Aorta (tissue), 5 donors: ENCODE measurements at regions not wholly inside any gene's neighbourhood (a gene's known extent, or its start where the extent isn't known, plus 50 kb on each side); places are given as distances from the start of the nearest gene placed in this dataset.

Source experiments
- ATAC-seq: fragments of 200-7000 bp; cut with Tn5 transposase; one replicate; pipeline ENCODE4 v1.9.1; 2022; ENCODE audit warnings: moderate library complexity; ENCODE audit not compliant: low FRiP score
- DNase-seq, 2 donors: peaks; one replicate each; pipeline ENCODE4 v3.0.0-alpha.2; 2020
- H3K27ac ChIP-seq, 2 donors: one replicate each; pipeline ENCODE4 v1.5.1; 2013; ENCODE audit warnings: low read length in 2 of 2, mild to moderate bottlenecking in 2 of 2, moderate library complexity in 2 of 2, control low read depth in 1 of 2, inconsistent platforms in 1 of 2, low read depth in 1 of 2
- H3K27me3 ChIP-seq, 2 donors: one replicate each; pipeline ENCODE4 v1.6.1; 2013; ENCODE audit warnings: control low read depth in 1 of 2, low read length in 1 of 2, mild to moderate bottlenecking in 1 of 2, moderate library complexity in 1 of 2; ENCODE audit not compliant: insufficient read depth in 2 of 2, control insufficient read depth in 1 of 2
- H3K36me3 ChIP-seq, 2 donors: one replicate each; pipeline ENCODE4 v1.6.1; 2013; ENCODE audit warnings: control low read depth in 1 of 2, low read length in 1 of 2, mild to moderate bottlenecking in 1 of 2; ENCODE audit not compliant: insufficient read depth in 2 of 2, control insufficient read depth in 1 of 2
- H3K4me1 ChIP-seq, 2 donors: one replicate each; pipeline ENCODE4 v1.6.1; 2013; ENCODE audit warnings: low read length in 2 of 2, control low read depth in 1 of 2, mild to moderate bottlenecking in 1 of 2, moderate library complexity in 1 of 2; ENCODE audit not compliant: insufficient read depth in 2 of 2, control insufficient read depth in 1 of 2
- H3K4me3 ChIP-seq, 2 donors: one replicate each; pipeline ENCODE4 v1.5.1; 2013; ENCODE audit warnings: low read length in 2 of 2, control low read depth in 1 of 2, mild to moderate bottlenecking in 1 of 2
- H3K9me3 ChIP-seq: one replicate; pipeline ENCODE4 v1.6.1; 2013; ENCODE audit warnings: mild to moderate bottlenecking, low read length; ENCODE audit not compliant: control insufficient read depth
- whole genome bisulfite sequencing, 2 donors: extraction: QIAGEN DNeasy Blood & Tissue Kit; methylation state at CpG; one replicate each; pipeline ENCODE4 v1.1.7; 2013; 5-methylcytosine and 5-hydroxymethylcytosine counted together
- intact Hi-C, 2 donors: fragments of 100-400 bp; cut with DNase I; formaldehyde crosslinking; loops; one replicate each; pipeline versions ENCODE4 v1.14.2 to v1.15.0; 2022
- donor health status: healthy with polysubstance abuse.
- donor health status: Bipolar disorder and iron deficiency.
- donor health status: DM: no; HTN: no; CAD: no.
- donor health status: DM: no; HTN: no; CAD: no.
- donor health status: DM: yes; HTN: yes; CAD: no.

- no peak for DNase-seq
Measured at GRCh38 chr11:116073854-116074837, 569.9 kb upstream of the CADM1 start.

DNA sequence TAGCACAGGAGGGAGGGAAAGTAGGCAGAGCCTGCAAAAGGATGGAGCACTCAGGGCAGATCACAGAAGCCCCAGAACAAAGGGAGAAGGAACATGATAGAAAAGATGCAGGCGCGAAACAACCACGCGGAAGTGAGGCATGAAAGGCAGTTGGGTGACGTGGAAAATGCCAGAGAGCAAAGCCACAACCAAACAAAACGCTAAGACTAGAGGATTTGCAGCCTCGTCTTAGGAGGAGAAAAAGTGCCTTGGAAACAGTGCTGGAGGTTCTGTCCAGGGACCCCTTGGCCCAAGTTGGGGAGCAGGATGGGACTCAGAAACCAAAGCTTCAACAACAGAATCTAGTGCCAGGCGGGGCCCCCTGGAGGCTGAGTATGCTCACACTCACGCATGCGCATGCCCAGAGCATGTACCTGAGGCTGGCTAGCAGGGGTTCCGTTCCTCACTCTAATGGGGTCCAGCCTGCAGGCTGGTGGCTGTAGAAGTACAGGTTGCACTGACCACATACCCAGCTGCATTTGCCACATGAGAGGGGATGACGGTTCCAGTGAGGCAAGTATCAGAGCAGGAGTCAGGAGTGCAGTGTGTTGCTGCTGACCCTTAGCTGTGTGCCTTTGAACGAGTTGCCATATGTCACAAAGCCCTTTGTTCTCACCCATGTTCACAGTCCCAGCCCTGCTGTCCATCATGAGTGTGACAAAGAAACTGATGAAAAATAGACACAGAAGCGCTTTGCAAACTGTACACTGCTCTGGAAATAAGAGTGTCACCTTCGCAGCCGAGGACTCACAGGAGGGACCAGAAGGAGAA lies 568.6 kb upstream of the CADM1 start:
- Histone ChIP-seq H3K4me1 (no peaks in the 10 kb centered on the region), H3K4me3 (no peak overlapping the region), H3K36me3 (no peaks in the 10 kb centered on the region), H3K27ac (no peak overlapping the region), H3K27me3 (no peaks in the 10 kb centered on the region), H3K9me3 (peaks cover 1% of the 10 kb centered on the region)
- DNase-seq (no peak), ATAC-seq (no peak)
- 68 to 71% methylated on average over 16 of the region's 16 CpGs for WGBS, 2 donors
- intact Hi-C loops: no loop called here

More at GRCh38 chr11:116073854-116074837, 569.9 kb upstream of the CADM1 start:
- H3K36me3 ChIP-seq: no peaks in the 10 kb centered on the region
- H3K4me1 ChIP-seq: no peaks in the 10 kb centered on the region
- H3K9me3 ChIP-seq: no peaks in the 10 kb centered on the region
- 26 to 31% methylated on average over 18 of the region's 18 CpGs for WGBS, 2 donors
- H3K27me3 ChIP-seq: no peaks in the 10 kb centered on the region
- no peak overlapping the region for H3K27ac ChIP-seq
- intact Hi-C loops: no loop called here
- H3K4me3 ChIP-seq: no peak overlapping the region
- ATAC-seq: no peak

DNA sequence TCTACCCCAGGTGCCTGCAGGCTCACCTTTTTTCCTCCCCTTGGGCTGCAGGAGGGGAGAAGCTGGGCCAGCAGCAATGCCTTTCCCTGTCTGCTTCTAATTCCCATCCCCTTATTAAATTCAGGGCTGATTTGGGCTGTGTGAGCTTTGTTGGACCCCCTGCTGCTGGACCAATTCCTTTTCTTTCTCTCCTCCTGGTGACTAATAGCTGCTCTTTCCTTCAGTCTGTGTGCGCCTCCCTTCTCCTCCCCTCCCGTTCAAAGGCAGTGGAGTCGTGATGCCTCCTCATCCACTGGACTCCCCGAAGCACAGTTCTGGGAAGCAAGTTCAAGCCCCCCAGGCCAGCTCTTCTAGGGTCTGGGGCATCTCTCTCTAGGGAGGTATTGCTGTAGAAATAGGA lies 567.9 kb upstream of the CADM1 start:
- no peaks in the 10 kb centered on the region for H3K27me3 ChIP-seq
- WGBS, 2 donors: 44 to 54% methylated on average over 4 of the region's 4 CpGs
- H3K4me3 ChIP-seq: no peak overlapping the region
- H3K27ac ChIP-seq: no peak overlapping the region
- ATAC-seq: no peak
- DNase-seq: no peak
- intact Hi-C loops: no loop called here
- no peaks in the 10 kb centered on the region for H3K36me3 ChIP-seq
- no peaks in the 10 kb centered on the region for H3K4me1 ChIP-seq
- H3K9me3 ChIP-seq: peaks cover 1% of the 10 kb centered on the region

DNA sequence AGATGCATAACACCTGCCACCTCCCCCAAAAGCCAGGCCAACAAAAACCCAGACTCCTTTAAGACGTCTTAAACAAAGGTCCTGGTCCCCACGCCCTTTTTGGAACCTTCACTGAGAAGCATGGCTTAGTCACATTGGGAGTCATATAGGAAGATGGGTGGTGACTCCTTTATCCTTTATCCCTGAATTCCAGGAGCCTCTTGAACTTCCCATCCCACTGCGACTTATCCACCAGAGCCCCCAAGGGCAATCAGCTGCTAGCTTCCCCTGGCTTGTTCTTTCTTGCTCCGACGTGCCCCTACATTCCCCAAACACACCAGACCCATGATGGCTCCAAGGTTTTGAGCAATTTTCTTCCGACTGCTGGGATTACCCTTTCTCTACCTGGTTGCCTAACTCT lies 567.0 kb upstream of the CADM1 start:
- WGBS, 2 donors: 59 to 63% methylated on average over 6 of the region's 6 CpGs

DNA sequence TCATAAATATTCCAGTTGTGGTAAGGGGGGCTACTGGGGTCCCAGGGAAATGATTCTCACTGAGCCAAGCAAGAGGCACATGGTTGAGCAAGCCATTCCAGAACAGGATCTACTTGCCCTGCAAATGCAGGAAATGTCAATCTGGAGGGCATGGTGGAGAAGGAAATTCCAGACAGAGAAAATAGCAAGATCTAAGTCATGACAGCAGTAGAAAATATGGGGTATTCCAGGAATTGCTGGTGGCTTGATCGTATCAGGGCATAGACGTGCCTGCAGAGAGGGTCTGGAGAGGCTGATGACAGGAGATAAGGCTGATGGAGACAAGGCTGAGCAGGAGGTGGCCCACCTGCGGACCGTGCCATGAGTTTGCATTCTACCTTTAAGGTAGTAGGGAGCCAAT lies 566.3 kb upstream of the CADM1 start:
- no peaks in the 10 kb centered on the region for H3K4me1 ChIP-seq
- no peaks in the 10 kb centered on the region for H3K27me3 ChIP-seq
- H3K27ac ChIP-seq: no peak overlapping the region
- no peaks in the 10 kb centered on the region for H3K36me3 ChIP-seq
- peaks cover 1% of the 10 kb centered on the region for H3K9me3 ChIP-seq
- DNase-seq (no peak), ATAC-seq (no peak)
- 5 to 9% methylated on average over 4 of the region's 4 CpGs for WGBS, 2 donors
- intact Hi-C loops: no loop called here
- no peak overlapping the region for H3K4me3 ChIP-seq

More for the DNA sequence above, 567.0 kb upstream of the CADM1 start:
- H3K9me3 ChIP-seq: peaks cover 1% of the 10 kb centered on the region
- DNase-seq (no peak), ATAC-seq (no peak)
- H3K4me1 ChIP-seq: no peaks in the 10 kb centered on the region
- H3K4me3 ChIP-seq: no peak overlapping the region
- no peaks in the 10 kb centered on the region for H3K36me3 ChIP-seq
- H3K27me3 ChIP-seq: no peaks in the 10 kb centered on the region
- H3K27ac ChIP-seq: no peak overlapping the region
- intact Hi-C loops: no loop called here

DNA sequence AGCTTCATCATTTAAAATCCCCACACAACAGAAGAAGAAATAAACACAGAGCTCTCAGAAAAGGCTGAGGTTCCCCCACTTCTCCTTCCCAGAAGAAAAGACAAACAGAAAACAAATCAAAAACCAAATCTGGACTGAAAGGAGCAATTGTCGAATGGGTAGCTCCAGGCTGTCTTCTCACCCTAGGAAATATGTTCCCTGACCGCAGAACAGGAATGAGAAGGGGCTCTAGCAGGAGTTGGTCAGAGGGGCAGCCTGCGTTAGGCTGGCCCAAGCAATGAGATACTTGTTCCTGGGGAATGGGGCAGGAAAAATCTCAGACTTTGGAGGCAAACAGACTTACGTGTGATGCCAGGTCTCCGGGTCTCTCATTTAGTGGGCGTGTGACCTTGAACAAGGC lies 562.6 kb upstream of the CADM1 start:
- ATAC-seq: no peak
- WGBS, 2 donors: 77 to 79% methylated on average over 6 of the region's 6 CpGs
- intact Hi-C loops: no loop called here

DNA sequence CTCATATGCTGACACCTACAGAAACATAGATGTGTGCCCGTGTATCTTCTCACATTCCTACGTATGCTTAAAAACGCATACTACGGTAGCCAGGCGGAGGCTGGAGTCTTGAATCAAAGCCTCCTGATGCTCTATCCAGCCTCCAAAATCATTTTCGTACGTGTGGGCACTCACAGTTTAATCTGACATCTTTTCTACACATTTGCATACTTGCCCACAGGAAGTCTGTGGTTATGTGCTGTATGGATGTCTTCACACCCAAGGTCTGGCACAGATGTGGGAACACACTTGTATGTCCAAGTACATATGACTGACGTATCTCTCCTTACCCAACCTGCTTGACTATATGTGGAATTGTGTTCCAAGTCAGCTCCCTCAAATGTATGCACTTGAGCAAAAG lies 561.8 kb upstream of the CADM1 start:
- DNase-seq (no peak), ATAC-seq (no peak)
- H3K4me3 ChIP-seq: no peak overlapping the region
- no peaks in the 10 kb centered on the region for H3K27me3 ChIP-seq
- 85 to 88% methylated on average over 8 of the region's 8 CpGs for WGBS, 2 donors
- H3K9me3 ChIP-seq: peaks cover 1% of the 10 kb centered on the region
- no peaks in the 10 kb centered on the region for H3K36me3 ChIP-seq
- intact Hi-C loops: no loop called here
- no peaks in the 10 kb centered on the region for H3K4me1 ChIP-seq
- no peak overlapping the region for H3K27ac ChIP-seq

More for the DNA sequence above, 562.6 kb upstream of the CADM1 start:
- no peaks in the 10 kb centered on the region for H3K36me3 ChIP-seq
- no peaks in the 10 kb centered on the region for H3K27me3 ChIP-seq
- H3K4me1 ChIP-seq: no peaks in the 10 kb centered on the region
- no peak overlapping the region for H3K4me3 ChIP-seq
- peaks cover 1% of the 10 kb centered on the region for H3K9me3 ChIP-seq
- H3K27ac ChIP-seq: no peak overlapping the region
- no peak for DNase-seq

- DNase-seq: no peak
- H3K27me3 ChIP-seq: no peaks in the 10 kb centered on the region
- no peak for ATAC-seq
- no peaks in the 10 kb centered on the region for H3K4me1 ChIP-seq
- intact Hi-C loops: no loop called here
- WGBS, 2 donors: 81 to 85% methylated on average over 10 of the region's 10 CpGs
- H3K9me3 ChIP-seq: peaks cover 1% of the 10 kb centered on the region
- H3K27ac ChIP-seq: no peak overlapping the region
- H3K36me3 ChIP-seq: no peaks in the 10 kb centered on the region
- H3K4me3 ChIP-seq: no peak overlapping the region
Measured at GRCh38 chr11:116065191-116065895, 561.1 kb upstream of the CADM1 start.
